Endodermal cell (in vitro differentiated cells): ENCODE measurements at regions not wholly inside any gene's neighbourhood (a gene's known extent, or its start where the extent isn't known, plus 50 kb on each side); places are given as distances from the start of the nearest gene placed in this dataset.

Experiments used
- DNase-seq: peaks from one replicate; pipeline ENCODE4 v3.0.0-alpha.2; 2017
- H3K27ac ChIP-seq: 2 replicates; pipeline ENCODE4 v1.5.1; 2013; ENCODE audit warnings: mild to moderate bottlenecking, low read depth, low read length, moderate library complexity
- H3K27me3 ChIP-seq: 2 replicates; pipeline ENCODE4 v1.6.1; 2013; ENCODE audit warnings: mild to moderate bottlenecking, low read length, moderate library complexity; ENCODE audit not compliant: insufficient read depth, control insufficient read depth, poor library complexity, severe bottlenecking
- H3K36me3 ChIP-seq: 2 replicates; pipeline ENCODE4 v1.7.0; 2013; ENCODE audit warnings: mild to moderate bottlenecking, low read length, moderate library complexity; ENCODE audit not compliant: control insufficient read depth, insufficient read depth
- H3K4me1 ChIP-seq: one replicate; pipeline ENCODE4 v1.7.0; 2013; ENCODE audit warnings: low read length; ENCODE audit not compliant: control insufficient read depth, insufficient read depth
- H3K4me3 ChIP-seq: 2 replicates; pipeline ENCODE4 v1.5.1; 2013; ENCODE audit warnings: mild to moderate bottlenecking, low read length, moderate library complexity
- H3K9ac ChIP-seq: 2 replicates; pipeline ENCODE4 v1.6.1; 2013; ENCODE audit warnings: mild to moderate bottlenecking, low read length, moderate library complexity; ENCODE audit not compliant: poor library complexity, severe bottlenecking; ENCODE audit errors: extremely low read depth
- H3K9me3 ChIP-seq: 2 replicates; pipeline ENCODE4 v1.6.1; 2013; ENCODE audit warnings: mild to moderate bottlenecking, low read length, moderate library complexity; ENCODE audit not compliant: control insufficient read depth
- H3K27ac Mint-ChIP-seq: 2 replicates; pipeline ENCODE4 v1.8.0; 2020; ENCODE audit warnings: mixed read lengths
- H3K27me3 Mint-ChIP-seq: 2 replicates; pipeline ENCODE4 v1.8.0; 2021; ENCODE audit warnings: mild to moderate bottlenecking, mixed read lengths; ENCODE audit not compliant: insufficient read depth
- H3K36me3 Mint-ChIP-seq: 2 replicates; pipeline ENCODE4 v1.8.0; 2020; ENCODE audit warnings: low read depth, mixed read lengths
- H3K4me1 Mint-ChIP-seq: 2 replicates; pipeline ENCODE4 v1.8.0; 2020; ENCODE audit warnings: mixed read lengths
- H3K4me3 Mint-ChIP-seq: 2 replicates; pipeline ENCODE4 v1.8.0; 2020; ENCODE audit warnings: mild to moderate bottlenecking, moderate library complexity, mixed read lengths
- H3K9me3 Mint-ChIP-seq: 2 replicates; pipeline ENCODE4 v1.8.0; 2020; ENCODE audit warnings: mild to moderate bottlenecking, mixed read lengths
- WGBS, 2 experiments: methylation state at CpG; one replicate each; pipeline versions ENCODE4 v1.1.5 to v1.1.7; 2013; ENCODE audit warnings: missing lambda C conversion rate in 2 of 2, mixed read lengths in 1 of 2; ENCODE audit not compliant: insufficient coverage in 1 of 2, insufficient read length in 1 of 2; 5-methylcytosine and 5-hydroxymethylcytosine counted together
- TF ChIP-seq, protein P1 (sequence below): fragments of 200-600 bp; sonication (generic); conservative IDR thresholded peaks from 2 replicates; pipeline ENCODE4 v1.5.0; 2021; ENCODE audit warnings: antibody characterized with exemption, mild to moderate bottlenecking

DNA sequence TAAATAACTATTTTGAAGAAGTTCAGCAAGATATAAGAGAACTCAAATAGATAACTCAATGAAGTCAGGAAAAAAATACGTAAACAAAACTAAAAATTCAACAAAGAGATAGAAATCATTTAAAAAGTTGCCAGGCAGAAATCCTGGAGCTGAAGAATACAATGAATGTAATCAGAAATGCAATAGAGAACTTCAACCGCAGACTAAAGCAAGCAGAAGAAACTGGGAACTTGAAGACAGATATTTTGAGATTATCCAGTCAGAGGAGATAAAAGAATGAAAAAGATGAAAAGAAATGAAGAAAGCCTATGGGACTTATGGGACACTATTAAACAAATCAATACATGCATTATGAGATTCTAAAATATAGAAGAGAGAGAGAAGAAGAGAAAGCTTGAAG is 129.1 kb upstream of the LPAR1 start:
- Mint-ChIP-seq H3K4me1 (peaks cover 32% of the 10 kb centered on the region), H3K36me3 (peaks cover 13% of the 10 kb centered on the region), H3K4me3 (no peak overlapping the region), H3K9me3 (peaks cover 33% of the 10 kb centered on the region), H3K27me3 (peaks cover 52% of the 10 kb centered on the region), H3K27ac (no peak overlapping the region)
- H3K36me3 ChIP-seq, result no peaks in the 10 kb centered on the region
- H3K27me3 ChIP-seq, result peaks cover 43% of the 10 kb centered on the region
- H3K4me3 ChIP-seq, result no peak overlapping the region
- 94 to 98% methylated on average over 1 to 2 of the region's 2 CpGs for WGBS, 2 experiments
- TF ChIP-seq, protein P1, sequence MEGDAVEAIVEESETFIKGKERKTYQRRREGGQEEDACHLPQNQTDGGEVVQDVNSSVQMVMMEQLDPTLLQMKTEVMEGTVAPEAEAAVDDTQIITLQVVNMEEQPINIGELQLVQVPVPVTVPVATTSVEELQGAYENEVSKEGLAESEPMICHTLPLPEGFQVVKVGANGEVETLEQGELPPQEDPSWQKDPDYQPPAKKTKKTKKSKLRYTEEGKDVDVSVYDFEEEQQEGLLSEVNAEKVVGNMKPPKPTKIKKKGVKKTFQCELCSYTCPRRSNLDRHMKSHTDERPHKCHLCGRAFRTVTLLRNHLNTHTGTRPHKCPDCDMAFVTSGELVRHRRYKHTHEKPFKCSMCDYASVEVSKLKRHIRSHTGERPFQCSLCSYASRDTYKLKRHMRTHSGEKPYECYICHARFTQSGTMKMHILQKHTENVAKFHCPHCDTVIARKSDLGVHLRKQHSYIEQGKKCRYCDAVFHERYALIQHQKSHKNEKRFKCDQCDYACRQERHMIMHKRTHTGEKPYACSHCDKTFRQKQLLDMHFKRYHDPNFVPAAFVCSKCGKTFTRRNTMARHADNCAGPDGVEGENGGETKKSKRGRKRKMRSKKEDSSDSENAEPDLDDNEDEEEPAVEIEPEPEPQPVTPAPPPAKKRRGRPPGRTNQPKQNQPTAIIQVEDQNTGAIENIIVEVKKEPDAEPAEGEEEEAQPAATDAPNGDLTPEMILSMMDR, result no peak
- H3K9me3 ChIP-seq, result peaks cover 54% of the 10 kb centered on the region
- H3K4me1 ChIP-seq, result peaks cover 5% of the 10 kb centered on the region
- no peak for DNase-seq
- H3K9ac ChIP-seq, result no peak overlapping the region
- no peak overlapping the region for H3K27ac ChIP-seq

DNA sequence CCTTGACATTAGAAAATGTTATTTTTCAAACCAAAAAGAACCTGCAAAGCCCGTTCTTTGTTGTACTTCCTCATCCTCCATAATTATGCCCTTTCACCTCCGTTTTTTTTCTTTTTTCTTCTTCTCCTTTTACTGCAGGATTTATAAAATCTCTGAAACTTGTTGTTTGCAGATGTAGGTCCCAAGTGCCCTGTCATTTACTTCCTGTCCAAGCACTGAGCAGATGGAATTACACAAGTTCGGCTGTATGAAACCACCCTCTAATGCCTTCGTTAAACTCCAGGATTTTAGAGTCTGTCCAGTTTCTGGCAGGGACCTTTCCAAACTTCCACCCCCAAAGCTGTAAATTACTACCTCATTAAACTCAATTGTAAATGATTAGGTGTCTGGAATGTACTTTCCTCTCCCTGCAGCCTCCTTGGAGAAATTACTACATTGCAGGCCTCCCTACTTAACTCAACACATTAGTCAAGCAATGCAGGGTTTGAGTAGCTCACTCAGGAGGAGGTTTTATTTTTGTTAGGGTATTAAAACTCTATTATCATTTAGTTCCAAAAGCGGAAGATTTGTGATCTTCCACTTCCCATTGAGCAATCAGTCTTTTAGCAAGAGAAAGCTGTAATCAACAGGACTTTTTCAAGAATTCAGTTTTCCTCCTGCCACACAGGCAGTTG is 125.6 kb upstream of the LPAR1 start:
- H3K27me3 ChIP-seq, result peaks cover 78% of the 10 kb centered on the region
- Mint-ChIP-seq H3K4me3 (no peak overlapping the region), H3K4me1 (peaks cover 25% of the 10 kb centered on the region), H3K36me3 (peaks cover 9% of the 10 kb centered on the region), H3K27ac (no peak overlapping the region), H3K9me3 (peaks cover 22% of the 10 kb centered on the region), H3K27me3 (peaks cover 84% of the 10 kb centered on the region)
- H3K9me3 ChIP-seq, result peaks cover 42% of the 10 kb centered on the region
- no peak overlapping the region for H3K9ac ChIP-seq
- no peaks in the 10 kb centered on the region for H3K4me1 ChIP-seq
- H3K4me3 ChIP-seq, result no peak overlapping the region
- 86 to 90% methylated on average over 3 to 5 of the region's 5 CpGs for WGBS, 2 experiments
- DNase-seq, result no peak
- H3K36me3 ChIP-seq, result no peaks in the 10 kb centered on the region
- H3K27ac ChIP-seq, result no peak overlapping the region
- TF ChIP-seq, protein P1, result no peak

DNA sequence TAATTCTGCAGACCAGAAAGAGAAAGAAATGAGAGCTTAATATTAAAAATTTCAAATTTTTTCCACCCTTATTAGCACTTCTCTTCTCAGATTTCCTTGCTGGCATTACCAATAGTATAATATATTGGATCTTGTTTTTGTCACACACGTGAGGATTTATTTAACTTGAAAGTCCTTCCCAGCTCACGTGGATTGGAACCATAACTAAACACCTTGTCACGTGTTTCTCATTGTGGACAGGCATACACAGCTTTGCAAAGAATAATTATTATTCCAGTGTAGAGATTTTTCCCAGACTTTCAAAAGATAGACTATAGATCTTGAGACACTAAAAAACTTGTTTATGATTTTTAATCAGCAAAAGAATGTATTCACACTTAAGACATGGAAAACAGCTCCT is 123.8 kb upstream of the LPAR1 start:
- H3K4me1 Mint-ChIP-seq, result peaks cover 25% of the 10 kb centered on the region
- no peak for DNase-seq
- Histone ChIP-seq H3K9me3 (peaks cover 25% of the 10 kb centered on the region), H3K27me3 (peaks cover 97% of the 10 kb centered on the region), H3K36me3 (no peaks in the 10 kb centered on the region), H3K27ac (no peak overlapping the region), H3K9ac (no peak overlapping the region), H3K4me3 (no peak overlapping the region), H3K4me1 (no peaks in the 10 kb centered on the region)
- H3K27ac Mint-ChIP-seq, result no peak overlapping the region
- H3K9me3 Mint-ChIP-seq, result peaks cover 4% of the 10 kb centered on the region
- H3K27me3 Mint-ChIP-seq, result peaks cover 88% of the 10 kb centered on the region
- no peak overlapping the region for H3K4me3 Mint-ChIP-seq
- TF ChIP-seq, protein P1, result no peak
- WGBS, 2 experiments, result 83 to 100% methylated on average over 2 to 3 of the region's 3 CpGs
- H3K36me3 Mint-ChIP-seq, result no peaks in the 10 kb centered on the region
